Nucleus accumbens (tissue), 56 donors: ENCODE measurements at regions not wholly inside any gene's neighbourhood (a gene's known extent, or its start where the extent isn't known, plus 50 kb on each side); places are given as distances from the start of the nearest gene placed in this dataset.

Experiments
- DNase-seq, 56 donors: peaks; one replicate each; lab custom pipeline; 2025; lab: John Stamatoyannopoulos, UW

DNA sequence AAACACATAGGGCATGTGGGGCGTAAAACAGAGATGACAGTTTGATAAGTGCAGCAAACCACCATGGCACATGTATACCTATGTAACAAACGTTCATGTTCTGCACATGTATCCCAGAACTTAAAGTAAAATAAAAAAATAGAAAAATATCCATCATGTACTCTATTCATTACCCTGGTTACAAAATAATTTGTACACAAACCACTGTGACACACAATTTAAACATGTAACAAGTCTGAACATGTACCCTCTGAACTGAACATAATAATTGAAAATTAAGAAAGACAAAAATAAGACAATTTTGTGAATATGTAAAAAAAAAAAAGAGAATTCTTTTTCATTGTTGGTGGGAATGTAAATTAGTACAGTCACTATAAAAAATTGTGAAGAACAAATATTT, 379.2 kb downstream of the KDM5D start:
- no peak for DNase-seq

DNA sequence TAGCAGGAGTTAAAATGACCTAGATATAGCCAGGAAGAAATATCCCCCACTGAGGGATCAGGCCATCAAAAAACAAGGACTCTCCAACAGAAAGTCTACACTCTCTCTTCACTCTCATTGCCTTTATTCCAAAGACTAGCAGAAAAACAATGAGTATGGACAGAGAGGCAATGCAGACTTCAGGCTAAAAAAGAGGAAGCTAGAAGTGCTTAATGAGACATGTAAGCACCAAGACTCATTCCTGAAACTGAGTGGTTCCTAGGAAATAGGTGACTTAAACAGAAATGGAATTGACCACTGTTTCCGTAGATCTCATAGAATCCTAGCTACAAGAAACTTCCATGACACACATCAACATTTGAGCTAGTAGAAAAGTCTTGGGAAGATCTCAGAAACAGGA, 387.3 kb downstream of the KDM5D start:
- no peak for DNase-seq

DNA sequence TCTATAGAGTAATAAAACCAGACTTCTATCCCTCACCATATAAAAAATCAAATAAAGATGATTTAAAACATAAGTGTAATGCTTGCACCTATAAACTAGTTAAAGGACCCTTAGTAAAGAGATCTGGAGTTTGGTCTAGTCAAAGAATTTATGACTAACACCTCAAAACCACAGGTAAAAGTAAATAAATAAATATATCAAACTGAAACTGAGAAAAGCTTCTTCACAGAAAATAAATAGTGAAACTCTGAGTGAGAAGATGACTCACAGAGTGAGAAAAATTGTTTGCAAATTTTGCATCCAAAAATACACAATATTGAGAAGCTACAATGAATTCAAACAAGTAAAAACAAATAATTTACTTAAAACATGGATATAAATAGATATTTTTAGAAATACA, 387.8 kb downstream of the KDM5D start:
- DNase-seq: no peak

GRCh38 chrY:19354857-19355173, 389.7 kb downstream of the KDM5D start:
- no peak for DNase-seq

DNA sequence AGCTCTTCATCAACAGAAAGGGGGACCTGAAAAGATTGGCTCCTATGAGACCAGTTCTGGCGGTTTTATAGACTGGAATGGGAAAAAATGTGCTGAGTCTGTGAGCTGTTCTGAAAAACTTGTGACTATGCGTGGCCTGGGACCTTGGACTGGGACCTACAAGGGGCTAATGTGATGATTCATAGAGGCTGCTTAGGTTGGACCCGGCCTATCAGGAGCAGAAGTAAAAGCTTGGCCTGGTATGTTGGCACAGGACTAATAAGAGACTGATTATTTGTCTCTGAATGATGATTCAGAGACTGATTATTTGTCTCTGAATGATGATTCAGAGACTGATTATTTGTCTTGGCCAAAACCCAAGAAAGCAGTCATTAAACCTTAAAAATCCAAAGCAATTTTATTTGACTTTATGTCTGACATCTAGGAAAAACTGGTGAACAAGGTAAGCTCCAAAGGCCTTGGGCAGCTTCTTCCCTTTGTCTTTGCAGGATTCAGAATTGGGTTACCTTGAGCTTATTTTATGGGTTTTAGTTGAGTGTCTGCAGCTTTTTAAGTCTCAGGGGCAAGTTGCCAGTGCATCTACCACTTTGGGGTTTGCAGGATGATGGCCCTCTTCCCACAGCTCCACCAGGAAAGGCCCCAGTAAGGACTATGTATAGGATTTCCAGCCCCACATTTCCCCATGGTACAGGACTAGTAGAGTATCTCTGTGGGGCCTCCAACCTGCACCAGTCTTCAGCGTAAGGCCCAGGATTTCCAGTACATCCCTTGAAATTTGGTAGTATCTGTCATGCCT, 390.3 kb downstream of the KDM5D start:
- DNase-seq: no peak

GRCh38 chrY:19351616-19352015, 392.9 kb downstream of the KDM5D start:
- no peak for DNase-seq

DNA sequence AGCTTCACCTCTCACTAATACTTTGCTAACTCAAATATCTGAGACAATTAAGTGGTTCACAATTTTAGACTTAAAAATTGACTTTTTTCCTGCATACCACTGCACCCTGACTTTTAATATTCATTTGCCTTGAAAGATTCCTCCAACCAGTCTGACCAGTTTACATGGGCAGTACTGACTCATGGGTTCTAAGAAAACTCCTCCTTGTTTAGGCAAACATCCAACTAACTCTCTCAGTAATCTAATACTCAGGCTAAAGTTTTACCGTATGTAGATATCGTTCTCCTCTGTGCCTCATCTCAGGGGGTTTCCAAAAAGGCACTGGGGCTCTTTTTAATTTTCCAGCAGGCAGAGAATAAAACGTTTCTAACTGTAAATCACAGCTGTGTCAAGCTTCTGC, 422.8 kb downstream of the KDM5D start:
- no peak for DNase-seq

- DNase-seq: no peak
Observed at GRCh38 chrY:19319135-19319534, 425.4 kb downstream of the KDM5D start.

- DNase-seq: no peak
Observed at GRCh38 chrY:19317271-19317987, 427.1 kb downstream of the KDM5D start.

- DNase-seq: no peak
Observed at GRCh38 chrY:19307627-19308026, 436.9 kb downstream of the KDM5D start.

DNA sequence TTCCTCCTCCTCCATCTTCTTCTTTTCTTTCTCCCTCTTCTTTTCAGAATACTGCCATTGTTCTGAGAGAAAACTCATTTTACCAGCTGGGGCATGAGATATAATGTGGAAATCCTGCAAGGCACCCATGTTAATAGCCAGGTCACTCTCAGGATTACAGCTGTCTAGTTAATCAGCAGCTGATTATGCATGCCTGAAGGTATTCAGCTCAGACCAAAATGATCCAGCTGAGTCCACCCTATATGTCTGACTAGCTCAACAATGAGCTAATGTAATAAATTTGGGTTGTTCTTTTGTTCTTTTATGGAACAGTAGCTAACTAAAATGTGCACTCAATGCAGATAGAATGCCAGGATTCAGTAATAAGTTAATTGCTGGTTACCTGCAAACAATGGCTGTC, 441.4 kb downstream of the KDM5D start:
- DNase-seq: no peak

- no peak for DNase-seq
Observed at GRCh38 chrY:19290925-19291324, 453.6 kb downstream of the KDM5D start.

GRCh38 chrY:19274076-19274475, 470.4 kb downstream of the KDM5D start:
- no peak for DNase-seq

GRCh38 chrY:19268331-19268730, 476.2 kb downstream of the KDM5D start:
- DNase-seq: no peak

DNA sequence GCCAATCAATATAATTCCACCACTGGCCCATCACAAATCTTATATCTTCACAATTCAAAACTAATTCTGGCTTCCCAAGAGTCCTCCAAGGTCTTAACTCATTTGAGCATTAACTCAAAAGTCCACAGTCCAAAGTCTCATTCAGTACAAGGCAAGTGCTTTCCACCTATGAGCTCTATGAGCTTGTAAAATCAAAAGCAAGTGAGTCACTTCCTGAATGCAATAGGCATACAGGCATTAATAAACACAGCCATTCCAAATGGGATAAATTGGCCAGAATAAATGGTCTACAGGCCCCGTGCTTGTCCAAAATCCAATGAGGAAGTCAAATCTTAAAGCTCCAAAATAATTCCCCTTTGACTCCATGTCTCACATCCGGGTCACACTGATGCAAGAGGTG, 479.1 kb downstream of the KDM5D start:
- DNase-seq: no peak

- DNase-seq: no peak
Observed at GRCh38 chrY:19262310-19262709, 482.2 kb downstream of the KDM5D start.

DNA sequence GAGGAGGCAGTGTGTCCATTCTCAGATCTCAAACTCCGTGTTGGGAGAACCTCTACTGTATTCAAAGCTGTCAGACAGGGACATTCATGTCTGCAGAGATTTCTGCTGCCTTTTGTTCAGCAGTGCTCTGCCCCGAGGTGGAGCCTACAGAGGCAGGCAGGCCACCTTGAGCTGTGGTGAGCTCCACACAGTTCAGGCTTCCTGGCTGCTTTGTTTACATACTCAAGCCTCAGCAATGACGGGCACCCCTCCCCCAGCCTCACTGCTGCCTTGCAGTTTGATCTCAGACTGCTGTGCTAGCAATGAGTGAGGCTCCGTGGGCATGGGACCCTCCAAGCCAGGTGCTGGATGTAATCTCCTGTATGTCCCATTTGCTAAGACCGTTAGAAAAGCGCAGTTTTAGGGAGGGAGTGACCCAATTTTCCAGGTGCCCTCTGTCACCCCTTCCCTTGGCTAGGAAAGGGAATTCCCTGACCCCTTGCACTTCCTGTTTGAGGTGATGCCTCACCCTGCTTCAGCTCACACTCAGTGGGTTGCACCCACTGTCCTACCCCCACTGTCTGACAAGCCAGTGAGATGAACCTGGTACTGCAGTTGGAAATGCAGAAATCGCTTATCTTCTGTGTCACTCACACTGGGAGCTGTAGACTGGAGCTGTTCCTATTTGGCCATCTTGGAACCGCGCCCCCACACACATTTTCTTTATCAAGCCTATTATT, 458.9 kb upstream of the HSFY2 start:
- DNase-seq: no peak

GRCh38 chrY:19220784-19221183, 447.2 kb upstream of the HSFY2 start:
- no peak for DNase-seq

- DNase-seq: no peak
Observed at GRCh38 chrY:19208915-19209314, 435.4 kb upstream of the HSFY2 start.

DNA sequence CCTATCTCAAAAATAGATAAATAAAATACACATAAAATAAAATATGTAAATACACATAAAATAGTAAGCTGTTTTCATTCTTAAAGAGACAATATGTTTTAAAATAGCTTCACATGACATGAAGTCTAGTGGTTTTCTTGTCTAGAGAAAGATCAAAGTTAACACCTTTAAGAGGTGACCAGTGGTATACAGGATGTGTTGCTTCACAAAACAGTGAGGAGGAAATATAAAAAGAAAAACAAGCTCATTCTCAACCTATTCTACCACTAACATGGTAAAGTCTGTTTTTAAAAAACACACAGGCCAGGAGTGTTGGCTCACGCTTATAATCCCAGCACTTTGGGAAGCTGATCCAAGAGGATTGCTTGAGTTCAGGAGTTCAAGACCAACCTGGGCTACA, 433.5 kb upstream of the HSFY2 start:
- DNase-seq: no peak

- DNase-seq: no peak
Observed at GRCh38 chrY:19180824-19181223, 407.3 kb upstream of the HSFY2 start.

DNA sequence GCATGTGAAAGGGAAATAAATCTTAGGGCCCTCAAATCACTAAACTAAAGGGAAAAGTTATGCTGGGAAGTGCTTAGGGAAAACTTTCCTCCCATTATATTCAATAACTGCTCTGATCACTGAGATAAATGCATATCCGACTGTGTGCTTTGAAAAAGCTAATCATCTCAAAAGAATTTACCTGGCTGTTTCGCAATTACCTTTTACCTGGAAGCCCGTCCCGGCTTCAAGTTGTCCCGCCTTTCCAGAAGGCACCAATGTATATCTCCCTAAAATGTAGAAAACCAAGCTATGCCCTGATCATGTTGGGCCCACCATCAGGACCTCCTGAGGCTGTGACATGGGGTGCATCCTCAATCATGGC, 394.6 kb upstream of the HSFY2 start:
- DNase-seq: no peak
